ENCODE measurements at regions not wholly inside any gene's neighbourhood (a gene's known extent, or its start where the extent isn't known, plus 50 kb on each side); places are given as distances from the start of the nearest gene placed in this dataset.

GRCh38 chr2:136182315-136182714, 64.4 kb upstream of the CXCR4 start:
- TF ChIP-seq CTCF (IDR thresholded peaks at IDR 0.05) (no peak), POLR2AphosphoS5 (IDR thresholded peaks at IDR 0.05) (no peak), POLR2A (IDR thresholded peaks at IDR 0.05) (no peak)

All from breast epithelium (tissue), 3 donors.